ENCODE measurements at regions not wholly inside any gene's neighbourhood (a gene's known extent, or its start where the extent isn't known, plus 50 kb on each side); places are given as distances from the start of the nearest gene placed in this dataset.

- no peak overlapping the region for H3K4me2 ChIP-seq (ENCODE audit: extremely low read depth, insufficient read depth, low read length)
- no peak overlapping the region for H3K4me3 ChIP-seq (replicated peaks in 1 of 4; ENCODE audit: control extremely low read depth in 1 of 4, insufficient read depth in 1 of 4, low read depth in 3 of 4, low read length in 4 of 4)
- H3K9ac ChIP-seq (ENCODE audit: insufficient read depth, low read length), result no peak overlapping the region
- no peaks in the 10 kb centered on the region for H3K79me2 ChIP-seq (ENCODE audit: control insufficient read depth, insufficient read depth, low read length)
- H2AFZ ChIP-seq (ENCODE audit: low read length), result no peak overlapping the region
- peak in 1 of 2 donors; percentile 33 for DNase-seq (ENCODE audit: low read depth in 2 of 2)
- no peaks in the 10 kb centered on the region for H3K4me1 ChIP-seq (ENCODE audit: control insufficient read depth, extremely low read depth, insufficient read depth, low read length)
- H4K20me1 ChIP-seq (ENCODE audit: control insufficient read depth, extremely low read depth, insufficient read depth, low read length), result no peaks in the 10 kb centered on the region
- H3K9me3 ChIP-seq (ENCODE audit: control insufficient read depth, insufficient read depth, low read depth, low read length), result no peaks in the 10 kb centered on the region
- no peak for TF ChIP-seq EZH2 (IDR thresholded peaks at IDR 0.05; ENCODE audit: low read length, missing control alignments)
- TF ChIP-seq, protein P1, sequence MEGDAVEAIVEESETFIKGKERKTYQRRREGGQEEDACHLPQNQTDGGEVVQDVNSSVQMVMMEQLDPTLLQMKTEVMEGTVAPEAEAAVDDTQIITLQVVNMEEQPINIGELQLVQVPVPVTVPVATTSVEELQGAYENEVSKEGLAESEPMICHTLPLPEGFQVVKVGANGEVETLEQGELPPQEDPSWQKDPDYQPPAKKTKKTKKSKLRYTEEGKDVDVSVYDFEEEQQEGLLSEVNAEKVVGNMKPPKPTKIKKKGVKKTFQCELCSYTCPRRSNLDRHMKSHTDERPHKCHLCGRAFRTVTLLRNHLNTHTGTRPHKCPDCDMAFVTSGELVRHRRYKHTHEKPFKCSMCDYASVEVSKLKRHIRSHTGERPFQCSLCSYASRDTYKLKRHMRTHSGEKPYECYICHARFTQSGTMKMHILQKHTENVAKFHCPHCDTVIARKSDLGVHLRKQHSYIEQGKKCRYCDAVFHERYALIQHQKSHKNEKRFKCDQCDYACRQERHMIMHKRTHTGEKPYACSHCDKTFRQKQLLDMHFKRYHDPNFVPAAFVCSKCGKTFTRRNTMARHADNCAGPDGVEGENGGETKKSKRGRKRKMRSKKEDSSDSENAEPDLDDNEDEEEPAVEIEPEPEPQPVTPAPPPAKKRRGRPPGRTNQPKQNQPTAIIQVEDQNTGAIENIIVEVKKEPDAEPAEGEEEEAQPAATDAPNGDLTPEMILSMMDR (conservative IDR thresholded peaks at IDR 0.05 in 1 of 2, IDR thresholded peaks at IDR 0.05 in 1 of 2; ENCODE audit: low read depth in 1 of 2, low read length in 2 of 2), result no peak
- no peak overlapping the region for H3K27ac ChIP-seq (ENCODE audit: insufficient read depth, low read length)
- H3K36me3 ChIP-seq (ENCODE audit: control insufficient read depth, insufficient read depth, low read length), result no peaks in the 10 kb centered on the region
- H3K27me3 ChIP-seq (ENCODE audit: control insufficient read depth, insufficient read depth, low read length), result no peaks in the 10 kb centered on the region
Observed at GRCh38 chr6:22904431-22904830, 335.1 kb downstream of the HDGFL1 start.

DNA sequence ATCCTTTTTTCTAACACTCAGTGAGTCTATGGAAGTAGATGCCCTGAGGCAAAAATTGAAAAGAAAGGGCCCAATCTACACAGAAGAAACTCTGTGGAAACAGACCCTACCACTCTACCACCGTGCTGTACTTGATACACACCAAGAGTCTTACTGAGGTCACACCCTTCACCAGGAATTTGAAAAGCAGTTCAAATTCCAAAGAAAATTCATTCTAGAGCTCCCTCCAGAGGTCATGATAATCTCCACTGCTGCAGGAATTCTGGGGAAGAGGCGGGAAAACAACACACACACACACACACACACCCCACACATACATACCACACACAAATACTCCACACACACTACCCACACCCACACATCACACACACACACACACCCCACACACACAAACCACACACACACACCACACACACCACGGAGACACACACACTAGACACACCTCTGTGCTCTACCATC lies 336.8 kb downstream of the HDGFL1 start:
- Histone ChIP-seq H3K9ac (ENCODE audit: insufficient read depth, low read length) (no peak overlapping the region), H3K4me1 (ENCODE audit: control insufficient read depth, extremely low read depth, insufficient read depth, low read length) (no peaks in the 10 kb centered on the region), H3K79me2 (ENCODE audit: control insufficient read depth, insufficient read depth, low read length) (no peaks in the 10 kb centered on the region), H3K27me3 (ENCODE audit: control insufficient read depth, insufficient read depth, low read length) (no peaks in the 10 kb centered on the region), H3K9me3 (ENCODE audit: control insufficient read depth, insufficient read depth, low read depth, low read length) (no peaks in the 10 kb centered on the region), H3K36me3 (ENCODE audit: control insufficient read depth, insufficient read depth, low read length) (no peaks in the 10 kb centered on the region), H4K20me1 (ENCODE audit: control insufficient read depth, extremely low read depth, insufficient read depth, low read length) (no peaks in the 10 kb centered on the region), H3K27ac (ENCODE audit: insufficient read depth, low read length) (no peak overlapping the region), H3K4me3 (replicated peaks in 1 of 4; ENCODE audit: control extremely low read depth in 1 of 4, insufficient read depth in 1 of 4, low read depth in 3 of 4, low read length in 4 of 4) (no peak overlapping the region), H3K4me2 (ENCODE audit: extremely low read depth, insufficient read depth, low read length) (no peak overlapping the region), H2AFZ (ENCODE audit: low read length) (no peak overlapping the region)
- TF ChIP-seq EZH2 (IDR thresholded peaks at IDR 0.05; ENCODE audit: low read length, missing control alignments), result no peak
- TF ChIP-seq, protein P1 (conservative IDR thresholded peaks at IDR 0.05 in 1 of 2, IDR thresholded peaks at IDR 0.05 in 1 of 2; ENCODE audit: low read depth in 1 of 2, low read length in 2 of 2), result peak; percentile 27 to 29
- peak; percentile 43 to 51 for DNase-seq (ENCODE audit: low read depth in 2 of 2)

GRCh38 chr6:22907085-22907484 lies 337.7 kb downstream of the HDGFL1 start:
- H3K9me3 ChIP-seq (ENCODE audit: control insufficient read depth, insufficient read depth, low read depth, low read length), result no peaks in the 10 kb centered on the region
- H2AFZ ChIP-seq (ENCODE audit: low read length), result no peak overlapping the region
- no peaks in the 10 kb centered on the region for H3K36me3 ChIP-seq (ENCODE audit: control insufficient read depth, insufficient read depth, low read length)
- TF ChIP-seq, protein P1 (conservative IDR thresholded peaks at IDR 0.05 in 1 of 2, IDR thresholded peaks at IDR 0.05 in 1 of 2; ENCODE audit: low read depth in 1 of 2, low read length in 2 of 2), result no peak
- TF ChIP-seq EZH2 (IDR thresholded peaks at IDR 0.05; ENCODE audit: low read length, missing control alignments), result no peak
- no peaks in the 10 kb centered on the region for H3K79me2 ChIP-seq (ENCODE audit: control insufficient read depth, insufficient read depth, low read length)
- H3K4me2 ChIP-seq (ENCODE audit: extremely low read depth, insufficient read depth, low read length), result no peak overlapping the region
- no peak overlapping the region for H3K4me3 ChIP-seq (replicated peaks in 1 of 4; ENCODE audit: control extremely low read depth in 1 of 4, insufficient read depth in 1 of 4, low read depth in 3 of 4, low read length in 4 of 4)
- H3K9ac ChIP-seq (ENCODE audit: insufficient read depth, low read length), result no peak overlapping the region
- no peaks in the 10 kb centered on the region for H3K4me1 ChIP-seq (ENCODE audit: control insufficient read depth, extremely low read depth, insufficient read depth, low read length)
- no peaks in the 10 kb centered on the region for H4K20me1 ChIP-seq (ENCODE audit: control insufficient read depth, extremely low read depth, insufficient read depth, low read length)
- no peaks in the 10 kb centered on the region for H3K27me3 ChIP-seq (ENCODE audit: control insufficient read depth, insufficient read depth, low read length)
- H3K27ac ChIP-seq (ENCODE audit: insufficient read depth, low read length), result no peak overlapping the region
- no peak for DNase-seq (ENCODE audit: low read depth in 2 of 2)
